ENCODE measurements at regions not wholly inside any gene's neighbourhood (a gene's known extent, or its start where the extent isn't known, plus 50 kb on each side); places are given as distances from the start of the nearest gene placed in this dataset.
"Not testable (repeated sequence)": the region's sequence is repeated elsewhere in the genome, so short reads cannot be mapped to it uniquely, and the experiment has no call there.

- no peak for DNase-seq (ENCODE audit: low read depth)
These were observed 230.2 kb upstream of the MYLIP start for GRCh38 chr6:15898693-15899092.

- no peak for DNase-seq (ENCODE audit: low read depth)
These were observed 231.6 kb upstream of the MYLIP start for GRCh38 chr6:15897063-15897876.

- no peak for DNase-seq (ENCODE audit: low read depth)
These were observed 232.3 kb upstream of the DTNBP1 start for GRCh38 chr6:15894973-15895725.

- DNase-seq (ENCODE audit: low read depth), result no peak
These were observed 230.9 kb upstream of the DTNBP1 start for GRCh38 chr6:15893556-15894253.

GRCh38 chr6:15892369-15892768 lies 229.5 kb upstream of the DTNBP1 start:
- DNase-seq (ENCODE audit: low read depth), result no peak

- no peak for DNase-seq (ENCODE audit: low read depth)
These were observed 226.3 kb upstream of the DTNBP1 start for GRCh38 chr6:15888798-15889772.

GRCh38 chr6:15887491-15888461 lies 224.9 kb upstream of the DTNBP1 start:
- no peak for DNase-seq (ENCODE audit: low read depth)

- DNase-seq (ENCODE audit: low read depth), result no peak
These were observed 222.8 kb upstream of the DTNBP1 start for GRCh38 chr6:15885624-15886023.

- not testable (repeated sequence) for DNase-seq (ENCODE audit: low read depth)
These were observed 220.8 kb upstream of the DTNBP1 start for GRCh38 chr6:15883593-15883992.

GRCh38 chr6:15882915-15883314 lies 220.1 kb upstream of the DTNBP1 start:
- no peak for DNase-seq (ENCODE audit: low read depth)

- DNase-seq (ENCODE audit: low read depth), result no peak
These were observed 219.5 kb upstream of the DTNBP1 start for GRCh38 chr6:15882345-15882744.

- DNase-seq (ENCODE audit: low read depth), result no peak
These were observed 218.3 kb upstream of the DTNBP1 start for GRCh38 chr6:15881150-15881549.

GRCh38 chr6:15880262-15880973 lies 217.6 kb upstream of the DTNBP1 start:
- DNase-seq (ENCODE audit: low read depth), result no peak

GRCh38 chr6:15879371-15880261 lies 216.8 kb upstream of the DTNBP1 start:
- DNase-seq (ENCODE audit: low read depth), result peak; percentile 42

- DNase-seq (ENCODE audit: low read depth), result no peak
These were observed 214.4 kb upstream of the DTNBP1 start for GRCh38 chr6:15877231-15877630.

- no peak for DNase-seq (ENCODE audit: low read depth)
These were observed 213.6 kb upstream of the DTNBP1 start for GRCh38 chr6:15876406-15876805.

GRCh38 chr6:15875797-15876196 lies 213.0 kb upstream of the DTNBP1 start:
- DNase-seq (ENCODE audit: low read depth), result no peak

GRCh38 chr6:15874821-15875220 lies 212.0 kb upstream of the DTNBP1 start:
- no peak for DNase-seq (ENCODE audit: low read depth)

- DNase-seq (ENCODE audit: low read depth), result no peak
These were observed 211.5 kb upstream of the DTNBP1 start for GRCh38 chr6:15874326-15874725.
